OCI-LY7 (cell line): ENCODE measurements at regions not wholly inside any gene's neighbourhood (a gene's known extent, or its start where the extent isn't known, plus 50 kb on each side); places are given as distances from the start of the nearest gene placed in this dataset.

Experiments used
- BruUV-seq: library from RNA; stranded (reverse); fragments of 400-500 nt; replicated peaks from 2 replicates; lab custom pipeline; 2021; lab: Mats Ljungman, UMichigan
- CTCF ChIA-PET: fragments of 300-600 bp; sonication (Branson Sonifier 250); formaldehyde crosslinking; loops from one replicate; lab custom pipeline; 2022; ENCODE audit warnings: antibody characterized with exemption; ENCODE audit not compliant: unreplicated experiment; lab: Charles Lee
- POLR2A ChIA-PET: fragments of 300-600 bp; sonication (Branson Sonifier 250); formaldehyde crosslinking; loops from one replicate; lab custom pipeline; 2022; ENCODE audit warnings: antibody characterized with exemption; lab: Charles Lee
- DNase-seq: peaks from one replicate; pipeline ENCODE4 v3.0.0-alpha.2; 2015; ENCODE audit warnings: low spot score
- H2AFZ ChIP-seq: fragments of 200-600 bp; sonication (generic), shearing (Covaris generic); 2 replicates; pipeline ENCODE4 v1.6.1; 2014; ENCODE audit warnings: mild to moderate bottlenecking, antibody characterized with exemption, low read length, moderate library complexity
- H3K27ac ChIP-seq: fragments of 200-600 bp; sonication (generic); 2 replicates; pipeline ENCODE4 v1.5.1; 2014; ENCODE audit warnings: mixed run types, low read depth, mild to moderate bottlenecking, moderate library complexity, low read length, inconsistent platforms; ENCODE audit not compliant: poor library complexity, severe bottlenecking
- H3K36me3 ChIP-seq: fragments of 200-600 bp; sonication (generic); 2 replicates; pipeline ENCODE4 v1.6.1; 2014; ENCODE audit warnings: mild to moderate bottlenecking, antibody characterized with exemption, low read length, moderate library complexity, mixed read lengths; ENCODE audit not compliant: insufficient read depth
- H3K4me1 ChIP-seq: fragments of 200-600 bp; sonication (generic); 2 replicates; pipeline ENCODE4 v1.5.1; 2014; ENCODE audit warnings: mild to moderate bottlenecking, low read length; ENCODE audit not compliant: insufficient read depth, poor library complexity, severe bottlenecking
- H3K4me2 ChIP-seq: fragments of 200-600 bp; sonication (generic); 2 replicates; pipeline ENCODE4 v1.6.1; 2014; ENCODE audit warnings: mild to moderate bottlenecking, low read length
- H3K4me3 ChIP-seq: fragments of 200-600 bp; sonication (generic); 2 replicates; pipeline ENCODE4 v1.5.1; 2014; ENCODE audit warnings: mild to moderate bottlenecking, low read depth, low read length; ENCODE audit not compliant: poor library complexity, severe bottlenecking
- H3K79me2 ChIP-seq: fragments of 200-600 bp; sonication (generic); 2 replicates; pipeline ENCODE4 v1.6.1; 2016; ENCODE audit warnings: low read depth, mild to moderate bottlenecking, low read length, moderate library complexity, mixed read lengths; ENCODE audit not compliant: insufficient read depth
- H3K9me2 ChIP-seq: fragments of 200-600 bp; sonication (generic); 2 replicates; pipeline ENCODE4 v1.6.1; 2016; ENCODE audit warnings: mild to moderate bottlenecking, low read length, mixed read lengths; ENCODE audit not compliant: insufficient read depth
- H3K9me3 ChIP-seq: fragments of 200-600 bp; sonication (generic); 2 replicates; pipeline ENCODE4 v1.6.1; 2014; ENCODE audit warnings: mild to moderate bottlenecking, mixed run types, low read length, mixed read lengths
- H4K20me1 ChIP-seq: fragments of 200-600 bp; sonication (generic); 2 replicates; pipeline ENCODE4 v1.6.1; 2014; ENCODE audit warnings: mild to moderate bottlenecking, antibody characterized with exemption, low read length, moderate library complexity, mixed read lengths; ENCODE audit not compliant: insufficient read depth
- EZH2phosphoT487 ChIP-seq: fragments of 200-600 bp; sonication (generic); IDR thresholded peaks from 2 replicates; pipeline ENCODE4 v1.6.1; 2018; ENCODE audit warnings: low read depth, borderline replicate concordance, mild to moderate bottlenecking, mixed run types, antibody characterized with exemption, low read length, moderate library complexity, mixed read lengths
- intact Hi-C: fragments of 100-400 bp; cut with micrococcal nuclease; formaldehyde crosslinking; loops from one replicate; pipeline ENCODE4 v1.10.0; 2022; ENCODE audit not compliant: unreplicated experiment
- TF ChIP-seq, protein P1 (sequence below): fragments of 200-600 bp; sonication (generic); conservative IDR thresholded peaks from 2 replicates; pipeline ENCODE4 v1.5.1; 2014; ENCODE audit warnings: mild to moderate bottlenecking, antibody characterized with exemption, low read length, moderate library complexity, mixed read lengths

GRCh38 chr16:9357829-9358228 is 266.4 kb downstream of the HAPSTR1 start:
- H3K79me2 ChIP-seq, result no peaks in the 10 kb centered on the region
- ChIA-PET CTCF (no interaction called here), POLR2A (no interaction called here)
- no peaks in the 10 kb centered on the region for H3K9me2 ChIP-seq
- H3K4me3 ChIP-seq, result no peak overlapping the region
- no peak overlapping the region for H2AFZ ChIP-seq
- no peaks in the 10 kb centered on the region for H4K20me1 ChIP-seq
- DNase-seq, result no peak
- TF ChIP-seq EZH2phosphoT487, result no peak
- TF ChIP-seq, protein P1, sequence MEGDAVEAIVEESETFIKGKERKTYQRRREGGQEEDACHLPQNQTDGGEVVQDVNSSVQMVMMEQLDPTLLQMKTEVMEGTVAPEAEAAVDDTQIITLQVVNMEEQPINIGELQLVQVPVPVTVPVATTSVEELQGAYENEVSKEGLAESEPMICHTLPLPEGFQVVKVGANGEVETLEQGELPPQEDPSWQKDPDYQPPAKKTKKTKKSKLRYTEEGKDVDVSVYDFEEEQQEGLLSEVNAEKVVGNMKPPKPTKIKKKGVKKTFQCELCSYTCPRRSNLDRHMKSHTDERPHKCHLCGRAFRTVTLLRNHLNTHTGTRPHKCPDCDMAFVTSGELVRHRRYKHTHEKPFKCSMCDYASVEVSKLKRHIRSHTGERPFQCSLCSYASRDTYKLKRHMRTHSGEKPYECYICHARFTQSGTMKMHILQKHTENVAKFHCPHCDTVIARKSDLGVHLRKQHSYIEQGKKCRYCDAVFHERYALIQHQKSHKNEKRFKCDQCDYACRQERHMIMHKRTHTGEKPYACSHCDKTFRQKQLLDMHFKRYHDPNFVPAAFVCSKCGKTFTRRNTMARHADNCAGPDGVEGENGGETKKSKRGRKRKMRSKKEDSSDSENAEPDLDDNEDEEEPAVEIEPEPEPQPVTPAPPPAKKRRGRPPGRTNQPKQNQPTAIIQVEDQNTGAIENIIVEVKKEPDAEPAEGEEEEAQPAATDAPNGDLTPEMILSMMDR, result no peak
- BruUV-seq, result no TSS peak
- H3K4me1 ChIP-seq, result no peaks in the 10 kb centered on the region
- H3K36me3 ChIP-seq, result no peaks in the 10 kb centered on the region
- no peak overlapping the region for H3K27ac ChIP-seq
- no peaks in the 10 kb centered on the region; the same call in 1 of the 2 replicates for H3K9me3 ChIP-seq
- intact Hi-C loops, result no loop called here
- no peak overlapping the region for H3K4me2 ChIP-seq

- no peaks in the 10 kb centered on the region for H3K4me1 ChIP-seq
- TF ChIP-seq EZH2phosphoT487, result no peak
- TF ChIP-seq, protein P1, result no peak
- no peaks in the 10 kb centered on the region; the same call in 1 of the 2 replicates for H3K9me3 ChIP-seq
- intact Hi-C loops, result no loop called here
- DNase-seq, result no peak
- H3K36me3 ChIP-seq, result no peaks in the 10 kb centered on the region
- ChIA-PET POLR2A (no interaction called here), CTCF (no interaction called here)
- no peaks in the 10 kb centered on the region for H3K79me2 ChIP-seq
- no peaks in the 10 kb centered on the region for H4K20me1 ChIP-seq
- no peaks in the 10 kb centered on the region for H3K9me2 ChIP-seq
- no TSS peak for BruUV-seq
- no peak overlapping the region for H3K4me2 ChIP-seq
- H3K4me3 ChIP-seq, result no peak overlapping the region
- H2AFZ ChIP-seq, result no peak overlapping the region
- no peak overlapping the region for H3K27ac ChIP-seq
These were observed 268.6 kb downstream of the HAPSTR1 start for GRCh38 chr16:9360075-9360474.

DNA sequence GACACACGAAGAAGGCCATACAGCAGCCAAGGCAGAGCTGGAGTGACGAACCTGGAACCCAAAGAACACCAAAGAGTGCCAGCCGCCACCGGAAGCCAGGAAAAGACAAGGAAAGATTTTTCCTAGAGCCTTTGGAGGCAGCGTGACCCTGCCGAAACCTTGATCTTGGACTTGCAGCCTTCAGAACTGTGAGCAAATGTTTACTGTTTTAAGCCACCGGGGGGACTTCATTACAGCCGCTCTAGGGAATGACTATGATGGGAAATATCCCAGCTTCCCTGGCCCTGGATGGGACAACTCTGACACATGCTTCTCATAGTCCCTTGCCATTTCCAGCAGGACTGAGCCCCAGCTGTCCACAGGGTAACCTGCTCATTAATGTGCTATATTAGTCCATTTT is 270.6 kb downstream of the HAPSTR1 start:
- H3K4me3 ChIP-seq, result no peak overlapping the region
- intact Hi-C loops, result no loop called here
- POLR2A ChIA-PET, result no interaction called here

More for the DNA sequence above, 270.6 kb downstream of the HAPSTR1 start:
- no peak overlapping the region for H2AFZ ChIP-seq
- no peaks in the 10 kb centered on the region for H3K79me2 ChIP-seq
- H4K20me1 ChIP-seq, result no peaks in the 10 kb centered on the region
- H3K9me3 ChIP-seq, result no peaks in the 10 kb centered on the region; the same call in 1 of the 2 replicates
- CTCF ChIA-PET, result no interaction called here
- no peak for TF ChIP-seq EZH2phosphoT487
- TF ChIP-seq, protein P1, result no peak
- no peaks in the 10 kb centered on the region for H3K4me1 ChIP-seq
- no peaks in the 10 kb centered on the region for H3K36me3 ChIP-seq
- no TSS peak for BruUV-seq
- no peak overlapping the region for H3K4me2 ChIP-seq
- DNase-seq, result no peak
- H3K27ac ChIP-seq, result no peak overlapping the region
- no peaks in the 10 kb centered on the region for H3K9me2 ChIP-seq
